GM18505 (cell line): ENCODE measurements at regions not wholly inside any gene's neighbourhood (a gene's known extent, or its start where the extent isn't known, plus 50 kb on each side); places are given as distances from the start of the nearest gene placed in this dataset.
"Not testable (repeated sequence)": the region's sequence is repeated elsewhere in the genome, so short reads cannot be mapped to it uniquely, and the experiment has no call there.

Experiments used
- ATAC-seq: cut with Tn5 transposase; IDR thresholded peaks from one replicate; pipeline ENCODE4 v1.9.1; 2021; ENCODE audit not compliant: unreplicated experiment

DNA sequence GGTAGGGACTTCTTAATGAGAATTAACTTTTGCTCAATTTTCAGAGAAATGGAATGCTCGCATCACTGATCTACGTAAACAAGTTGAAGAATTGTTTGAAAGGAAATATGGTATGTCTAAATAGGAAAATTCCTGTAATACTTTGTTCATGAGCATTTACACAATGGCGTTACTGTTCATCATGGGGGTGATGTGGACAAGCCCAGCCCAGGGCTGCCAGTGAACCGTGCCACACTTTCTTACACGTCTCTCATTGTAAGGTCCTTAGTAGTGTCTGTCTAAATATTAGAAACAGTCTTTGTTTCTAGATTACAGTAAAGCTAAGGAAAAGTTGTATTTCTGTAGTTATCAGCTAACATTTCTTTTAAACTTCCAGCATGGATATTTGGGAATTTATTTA is 91.0 kb upstream of the SPDYE9 start:
- not testable (repeated sequence) for ATAC-seq

DNA sequence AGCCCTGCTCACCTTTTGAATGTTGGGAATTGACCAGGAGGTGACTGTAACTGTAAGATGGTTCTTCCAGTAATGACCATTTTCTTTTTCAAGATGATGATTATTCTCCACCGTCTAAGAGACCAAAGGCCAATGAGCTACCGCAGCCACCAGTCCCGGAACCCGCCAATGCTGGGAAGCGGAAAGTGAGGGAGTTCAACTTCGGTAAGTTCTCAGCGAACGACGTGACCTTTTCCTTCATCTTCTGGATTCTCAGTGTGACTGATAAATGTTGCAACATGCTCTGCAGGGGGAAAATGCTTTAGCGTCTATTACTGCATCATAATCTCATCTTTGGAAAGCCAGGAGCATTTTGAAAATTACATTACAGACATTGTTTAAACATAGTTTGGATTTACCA is 89.5 kb upstream of the SPDYE9 start:
- ATAC-seq: not testable (repeated sequence)

DNA sequence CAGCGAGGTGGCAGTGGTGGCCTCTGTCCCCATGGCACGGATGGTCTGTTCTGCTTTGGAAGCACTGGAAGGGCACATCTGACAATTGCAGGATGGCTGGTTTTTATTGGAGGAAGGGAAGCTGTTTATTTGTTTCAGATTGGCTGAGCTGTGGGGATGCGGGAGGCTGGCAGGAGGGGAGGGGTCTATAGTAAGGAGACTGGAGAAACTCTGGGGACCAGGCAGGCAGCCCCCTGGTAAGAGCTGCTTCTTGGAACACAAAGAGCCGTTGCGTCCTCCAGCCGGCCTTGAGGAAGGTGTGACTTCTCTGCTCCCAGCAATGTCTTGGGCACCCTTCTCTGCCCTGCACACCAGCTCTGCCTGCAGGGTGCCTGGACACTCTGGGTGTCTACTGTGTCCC is 85.1 kb upstream of the SPDYE9 start:
- ATAC-seq: not testable (repeated sequence)

DNA sequence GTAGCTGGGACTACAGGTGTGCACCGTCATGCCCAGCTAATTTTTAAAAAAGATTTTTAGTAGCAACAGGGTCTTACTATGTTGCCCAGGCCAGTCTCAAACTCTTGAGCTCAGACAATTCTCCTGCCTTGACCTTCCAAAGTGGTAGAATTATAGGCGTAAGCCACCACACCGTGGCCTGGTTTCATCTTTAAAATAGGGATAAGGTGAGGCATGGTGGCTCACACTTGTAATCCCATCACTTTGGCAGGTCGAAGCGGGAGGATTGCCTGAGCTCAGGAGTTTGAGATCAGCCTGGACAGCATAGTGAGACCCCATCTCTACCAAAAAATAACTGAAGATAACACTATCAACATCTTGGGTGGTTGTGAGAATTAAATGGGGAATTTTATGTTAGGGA is 84.6 kb upstream of the SPDYE9 start:
- not testable (repeated sequence) for ATAC-seq

DNA sequence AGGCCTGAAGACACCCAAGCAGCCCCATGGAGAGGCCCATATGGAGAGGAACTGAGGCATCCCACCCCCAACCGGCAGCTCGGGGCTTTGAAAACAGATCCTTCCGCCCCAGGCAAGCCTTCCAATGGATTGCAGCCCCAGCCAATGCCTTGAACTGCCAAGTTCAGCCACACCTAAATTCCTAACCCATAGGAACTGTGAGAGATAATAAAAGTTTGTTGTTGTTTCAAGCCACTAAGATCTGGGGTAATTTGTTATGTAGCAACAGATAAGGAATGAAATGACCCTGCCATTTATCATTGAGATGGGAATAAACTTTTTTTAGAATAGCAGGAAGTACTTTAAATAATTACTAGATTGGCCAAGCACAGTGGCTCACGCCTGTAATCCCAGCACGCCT is 80.3 kb upstream of the SPDYE9 start:
- not testable (repeated sequence) for ATAC-seq

DNA sequence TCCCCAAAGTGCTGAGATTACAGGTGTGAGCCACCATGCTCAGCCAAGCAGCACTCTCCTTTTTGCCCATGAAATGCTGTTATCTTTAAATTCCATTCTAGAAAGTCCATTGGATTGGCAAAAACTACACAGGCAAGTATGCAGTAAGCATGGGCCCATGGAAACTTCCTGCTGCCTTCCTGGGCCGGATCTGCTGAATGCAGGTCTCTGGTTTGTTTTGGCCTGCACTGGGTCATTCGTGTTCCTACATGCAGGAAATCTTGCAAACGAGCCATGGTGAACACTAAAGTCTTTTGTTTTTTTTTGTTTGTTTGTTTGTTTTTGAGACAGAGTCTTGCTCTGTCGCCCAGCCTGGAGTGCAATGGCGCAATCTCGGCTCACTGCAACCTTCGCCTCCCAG is 76.8 kb upstream of the SPDYE9 start:
- not testable (repeated sequence) for ATAC-seq

DNA sequence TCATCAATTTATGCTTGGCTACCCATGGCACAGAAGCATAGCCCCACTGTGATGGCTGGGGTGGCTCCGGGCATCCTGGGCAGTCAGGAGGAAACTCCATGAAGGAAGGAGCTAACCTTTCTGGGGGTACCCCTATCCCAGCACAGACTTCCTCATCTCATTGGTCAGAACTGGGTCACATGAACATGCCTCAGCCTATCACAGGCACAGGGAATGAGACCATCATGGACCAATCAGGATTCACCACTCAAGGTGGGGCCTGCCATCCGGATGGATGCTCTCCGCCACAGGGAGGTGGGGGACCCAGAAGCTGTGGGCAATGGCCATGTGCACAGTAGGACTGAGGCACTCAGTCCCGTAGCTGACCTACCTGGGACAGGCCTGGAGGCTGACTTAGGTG is 75.9 kb upstream of the SPDYE9 start:
- ATAC-seq: not testable (repeated sequence)

DNA sequence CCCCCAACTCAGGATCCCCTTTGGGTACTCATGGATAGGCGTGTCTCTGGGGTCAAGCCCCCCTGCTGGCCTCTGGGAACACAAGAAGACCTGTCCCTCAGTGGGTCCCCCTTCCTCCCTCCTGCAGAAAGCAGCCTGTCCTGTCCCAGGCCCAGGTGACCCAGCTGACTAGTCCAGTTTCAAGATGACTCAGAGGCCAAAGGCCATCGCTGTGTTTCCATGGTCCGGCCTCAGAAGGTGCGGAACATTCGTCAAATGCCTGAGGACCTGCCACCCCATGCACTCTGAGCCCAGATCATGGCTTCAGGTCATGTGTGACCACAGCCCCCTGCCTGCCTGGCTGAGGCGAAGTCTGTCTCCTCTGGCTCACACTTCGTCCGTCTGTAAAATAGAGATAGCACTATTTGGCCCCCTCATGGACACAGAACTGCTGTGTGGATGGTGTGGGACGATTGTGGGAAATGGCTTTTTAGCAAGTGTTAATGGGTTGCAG is 71.4 kb upstream of the SPDYE9 start:
- ATAC-seq: not testable (repeated sequence)

DNA sequence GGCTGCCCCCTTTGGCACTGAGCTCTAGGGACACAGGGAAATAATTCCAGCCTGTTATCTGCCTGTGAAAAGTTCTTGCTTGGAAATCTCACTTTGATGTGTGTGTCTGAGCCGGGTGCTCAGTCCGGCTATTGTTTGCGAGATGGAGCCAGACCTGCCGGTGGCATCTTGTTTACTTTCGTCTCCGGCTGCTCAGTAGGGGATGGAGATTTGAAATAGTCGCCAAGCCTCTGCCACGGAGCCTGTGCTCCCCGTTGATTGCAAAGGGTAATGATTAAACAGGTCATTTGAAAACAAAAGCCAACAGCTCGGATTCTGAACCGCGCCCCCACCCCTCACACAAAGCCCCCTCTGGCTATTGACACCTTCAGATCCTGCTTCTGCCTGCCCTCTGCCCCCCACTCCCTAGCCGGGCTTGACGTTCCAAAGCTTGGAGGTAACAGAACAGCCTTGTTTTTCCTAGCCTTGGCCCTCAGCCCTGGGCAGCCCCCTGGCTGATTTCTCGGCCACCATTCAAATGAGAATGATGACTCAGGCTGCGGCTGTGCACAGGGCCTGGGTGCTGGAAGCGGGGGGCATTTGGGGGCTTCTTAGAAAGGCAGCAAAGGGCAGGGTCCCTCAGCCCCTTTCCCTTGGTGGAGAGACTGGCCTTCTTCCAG is 70.8 kb upstream of the SPDYE9 start:
- ATAC-seq: not testable (repeated sequence)

DNA sequence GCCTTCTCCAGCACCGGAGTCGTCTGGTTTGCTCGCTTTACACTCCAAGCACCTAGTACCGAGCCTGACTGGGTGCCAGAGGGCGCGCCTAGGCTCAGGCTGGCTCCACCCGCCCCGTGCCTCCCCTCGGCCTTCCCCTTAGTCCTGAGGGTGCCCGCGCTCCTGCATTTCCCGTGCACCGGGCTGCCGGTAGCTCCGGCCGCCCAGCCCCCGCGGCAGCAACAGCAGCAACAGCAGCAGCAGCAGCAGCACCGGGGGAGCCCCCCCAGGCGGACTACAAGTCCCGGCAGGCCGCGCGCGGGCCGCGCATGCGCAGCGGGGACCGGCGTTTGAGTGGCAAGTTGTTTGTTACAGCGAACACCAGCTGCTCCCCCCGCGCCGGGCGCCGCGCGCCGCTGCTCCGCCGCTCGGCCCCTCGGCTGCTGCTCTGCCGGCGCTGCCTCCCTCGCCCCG is 68.8 kb upstream of the SPDYE9 start:
- ATAC-seq: peak; percentile 93

DNA sequence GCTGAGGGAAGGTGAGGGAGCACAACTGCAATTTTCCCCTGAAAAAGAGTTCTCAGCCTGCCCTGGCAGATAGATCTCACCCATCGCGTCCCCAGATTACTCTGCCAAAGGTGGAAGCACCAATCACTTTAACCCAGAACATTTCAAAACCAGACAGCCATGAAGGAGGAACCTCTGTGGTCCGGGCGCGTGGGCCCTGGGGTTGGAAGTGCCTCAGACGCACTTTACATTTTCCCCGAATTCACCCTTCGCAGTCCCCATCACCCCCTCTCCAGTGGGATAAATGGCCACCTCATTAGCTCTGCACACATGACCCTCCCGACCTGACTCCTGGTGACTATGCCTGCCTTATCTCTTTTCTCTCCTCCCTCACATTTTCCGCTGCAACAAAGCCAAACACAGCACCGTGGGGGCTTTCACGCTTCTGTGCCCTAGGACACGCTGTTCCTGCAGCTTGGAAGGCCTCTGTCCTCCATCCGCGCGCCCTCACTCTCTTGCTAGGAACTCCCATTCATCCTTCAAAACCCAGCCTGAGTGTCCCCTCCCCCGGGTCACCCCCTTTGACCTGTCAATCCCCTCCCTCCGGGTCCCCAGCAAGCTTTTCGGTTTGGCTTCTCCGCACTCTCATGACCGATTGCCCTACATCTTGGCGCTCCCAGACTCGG is 68.2 kb upstream of the SPDYE9 start:
- not testable (repeated sequence) for ATAC-seq

DNA sequence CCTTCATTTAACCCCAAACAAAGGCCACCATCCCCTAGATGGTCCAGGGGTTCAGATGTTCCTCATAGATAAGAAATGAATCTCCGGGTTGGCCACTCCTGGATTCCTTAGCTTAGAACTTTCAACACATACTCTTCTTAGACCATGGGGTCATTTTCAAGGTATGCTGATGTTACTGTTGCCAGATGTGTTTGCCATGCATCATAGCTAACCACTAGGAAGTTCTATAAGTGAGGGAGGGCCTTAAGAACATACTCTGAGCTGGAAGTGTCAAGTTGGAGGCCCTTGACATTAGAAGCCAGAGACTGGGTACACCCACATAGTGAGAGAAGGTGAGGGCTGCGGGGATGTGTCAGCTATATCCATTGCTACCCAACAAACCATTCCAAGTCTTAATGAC is 62.7 kb upstream of the SPDYE9 start:
- not testable (repeated sequence) for ATAC-seq

DNA sequence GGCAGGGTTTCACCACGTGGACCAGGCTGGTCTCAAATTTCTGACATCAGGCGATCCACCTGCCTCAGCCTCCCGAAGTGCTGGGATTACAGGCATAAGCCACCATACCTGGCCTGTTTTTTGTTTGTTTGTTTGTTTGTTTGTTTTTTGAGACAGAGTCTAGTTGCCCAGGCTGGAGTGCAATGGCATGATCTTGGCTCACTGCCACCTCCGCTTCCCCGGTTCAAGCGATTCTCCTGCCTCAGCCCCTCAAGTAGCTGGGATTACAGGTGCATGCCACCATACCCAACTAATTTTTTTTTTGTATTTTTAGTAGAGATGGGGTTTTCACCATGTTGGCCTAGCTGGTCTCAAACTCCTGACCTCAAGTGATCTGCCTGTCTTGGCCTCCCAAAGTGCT is 61.8 kb upstream of the SPDYE9 start:
- not testable (repeated sequence) for ATAC-seq

DNA sequence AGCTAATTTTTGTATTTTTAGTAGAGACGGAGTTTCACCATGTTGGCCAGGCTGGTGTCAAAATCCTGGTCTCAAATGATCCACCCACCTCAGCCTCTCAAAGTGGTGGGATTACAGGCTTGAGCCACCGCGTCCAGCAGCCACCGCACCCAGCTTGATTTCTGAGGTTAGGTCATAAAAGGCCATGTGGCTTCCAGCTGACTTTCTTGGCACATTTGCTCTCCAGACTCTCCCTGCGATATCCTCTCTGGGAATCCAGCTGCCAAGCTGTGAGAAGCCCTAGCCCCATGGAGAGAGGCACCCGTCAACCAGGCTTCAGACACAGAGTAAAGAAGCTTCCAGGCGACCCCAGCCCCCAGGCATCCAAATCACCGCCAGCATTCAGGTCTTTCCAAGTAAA is 58.2 kb upstream of the SPDYE9 start:
- ATAC-seq: not testable (repeated sequence)

DNA sequence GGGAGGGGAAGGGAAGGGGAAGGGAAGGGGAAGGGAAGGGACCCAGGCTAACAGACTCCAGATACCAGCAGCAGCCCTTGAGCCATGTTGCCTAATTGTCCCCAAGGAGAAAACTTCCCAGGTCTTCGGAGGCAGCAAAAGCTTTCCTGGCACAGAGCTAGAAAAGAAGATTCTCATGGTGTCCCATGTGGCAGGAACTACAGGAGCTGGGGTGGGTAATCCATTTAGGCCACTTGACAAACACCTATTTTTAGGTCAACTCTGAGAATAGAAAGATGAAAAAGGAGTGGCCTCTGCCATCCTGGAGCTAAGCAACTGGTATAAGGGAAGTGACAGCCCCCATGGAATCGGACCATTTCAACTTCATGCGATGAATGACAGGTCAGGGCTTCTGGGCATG is 52.1 kb upstream of the SPDYE9 start:
- ATAC-seq: not testable (repeated sequence)
